ENCODE measurements at regions not wholly inside any gene's neighbourhood (a gene's known extent, or its start where the extent isn't known, plus 50 kb on each side); places are given as distances from the start of the nearest gene placed in this dataset.

GRCh38 chr17:34126965-34127364 lies 128.1 kb upstream of the CCL2 start:
- Histone ChIP-seq H3K4me3 (replicated peaks in 1 of 4; ENCODE audit: control extremely low read depth in 1 of 4, insufficient read depth in 1 of 4, low read depth in 3 of 4, low read length in 4 of 4) (no peak overlapping the region), H3K4me2 (ENCODE audit: extremely low read depth, insufficient read depth, low read length) (no peak overlapping the region), H2AFZ (ENCODE audit: low read length) (no peak overlapping the region), H3K9me3 (ENCODE audit: control insufficient read depth, insufficient read depth, low read depth, low read length) (no peaks in the 10 kb centered on the region), H3K27me3 (ENCODE audit: control insufficient read depth, insufficient read depth, low read length) (no peaks in the 10 kb centered on the region), H3K79me2 (ENCODE audit: control insufficient read depth, insufficient read depth, low read length) (no peaks in the 10 kb centered on the region), H3K9ac (ENCODE audit: insufficient read depth, low read length) (no peak overlapping the region), H3K4me1 (ENCODE audit: control insufficient read depth, extremely low read depth, insufficient read depth, low read length) (no peaks in the 10 kb centered on the region), H4K20me1 (ENCODE audit: control insufficient read depth, extremely low read depth, insufficient read depth, low read length) (no peaks in the 10 kb centered on the region), H3K27ac (ENCODE audit: insufficient read depth, low read length) (no peak overlapping the region), H3K36me3 (ENCODE audit: control insufficient read depth, insufficient read depth, low read length) (no peaks in the 10 kb centered on the region)
- DNase-seq (ENCODE audit: low read depth in 2 of 2) = no peak
- TF ChIP-seq CTCF (conservative IDR thresholded peaks at IDR 0.05 in 1 of 2, IDR thresholded peaks at IDR 0.05 in 1 of 2; ENCODE audit: low read depth in 1 of 2, low read length in 2 of 2) = no peak
- no peak for TF ChIP-seq EZH2 (IDR thresholded peaks at IDR 0.05; ENCODE audit: low read length, missing control alignments)

- no peaks in the 10 kb centered on the region for H4K20me1 ChIP-seq (ENCODE audit: control insufficient read depth, extremely low read depth, insufficient read depth, low read length)
- H3K4me2 ChIP-seq (ENCODE audit: extremely low read depth, insufficient read depth, low read length) = no peak overlapping the region
- H3K4me3 ChIP-seq (replicated peaks in 1 of 4; ENCODE audit: control extremely low read depth in 1 of 4, insufficient read depth in 1 of 4, low read depth in 3 of 4, low read length in 4 of 4) = no peak overlapping the region
- no peaks in the 10 kb centered on the region for H3K36me3 ChIP-seq (ENCODE audit: control insufficient read depth, insufficient read depth, low read length)
- H3K27ac ChIP-seq (ENCODE audit: insufficient read depth, low read length) = no peak overlapping the region
- H3K9me3 ChIP-seq (ENCODE audit: control insufficient read depth, insufficient read depth, low read depth, low read length) = no peaks in the 10 kb centered on the region
- no peaks in the 10 kb centered on the region for H3K4me1 ChIP-seq (ENCODE audit: control insufficient read depth, extremely low read depth, insufficient read depth, low read length)
- no peaks in the 10 kb centered on the region for H3K79me2 ChIP-seq (ENCODE audit: control insufficient read depth, insufficient read depth, low read length)
- H3K27me3 ChIP-seq (ENCODE audit: control insufficient read depth, insufficient read depth, low read length) = no peaks in the 10 kb centered on the region
- TF ChIP-seq EZH2 (IDR thresholded peaks at IDR 0.05; ENCODE audit: low read length, missing control alignments) = no peak
- no peak for TF ChIP-seq CTCF (conservative IDR thresholded peaks at IDR 0.05 in 1 of 2, IDR thresholded peaks at IDR 0.05 in 1 of 2; ENCODE audit: low read depth in 1 of 2, low read length in 2 of 2)
- H2AFZ ChIP-seq (ENCODE audit: low read length) = no peak overlapping the region
- DNase-seq (ENCODE audit: low read depth in 2 of 2) = no peak
- no peak overlapping the region for H3K9ac ChIP-seq (ENCODE audit: insufficient read depth, low read length)
These were observed 124.5 kb upstream of the CCL2 start for GRCh38 chr17:34130544-34130943.

- Histone ChIP-seq H3K4me2 (ENCODE audit: extremely low read depth, insufficient read depth, low read length) (no peak overlapping the region), H3K9me3 (ENCODE audit: control insufficient read depth, insufficient read depth, low read depth, low read length) (no peaks in the 10 kb centered on the region), H2AFZ (ENCODE audit: low read length) (no peak overlapping the region), H3K36me3 (ENCODE audit: control insufficient read depth, insufficient read depth, low read length) (no peaks in the 10 kb centered on the region), H3K27me3 (ENCODE audit: control insufficient read depth, insufficient read depth, low read length) (no peaks in the 10 kb centered on the region), H3K4me3 (replicated peaks in 1 of 4; ENCODE audit: control extremely low read depth in 1 of 4, insufficient read depth in 1 of 4, low read depth in 3 of 4, low read length in 4 of 4) (no peak overlapping the region), H3K4me1 (ENCODE audit: control insufficient read depth, extremely low read depth, insufficient read depth, low read length) (no peaks in the 10 kb centered on the region), H3K27ac (ENCODE audit: insufficient read depth, low read length) (no peak overlapping the region), H3K79me2 (ENCODE audit: control insufficient read depth, insufficient read depth, low read length) (no peaks in the 10 kb centered on the region), H3K9ac (ENCODE audit: insufficient read depth, low read length) (no peak overlapping the region), H4K20me1 (ENCODE audit: control insufficient read depth, extremely low read depth, insufficient read depth, low read length) (no peaks in the 10 kb centered on the region)
- TF ChIP-seq EZH2 (IDR thresholded peaks at IDR 0.05; ENCODE audit: low read length, missing control alignments) (no peak), CTCF (conservative IDR thresholded peaks at IDR 0.05 in 1 of 2, IDR thresholded peaks at IDR 0.05 in 1 of 2; ENCODE audit: low read depth in 1 of 2, low read length in 2 of 2) (no peak)
- DNase-seq (ENCODE audit: low read depth in 2 of 2) = no peak
These were observed 123.7 kb upstream of the CCL2 start for GRCh38 chr17:34131386-34131785.

All from fibroblast of lung (primary cell).